ENCODE measurements at regions not wholly inside any gene's neighbourhood (a gene's known extent, or its start where the extent isn't known, plus 50 kb on each side); places are given as distances from the start of the nearest gene placed in this dataset.

- no peaks in the 10 kb centered on the region for H3K36me3 ChIP-seq (ENCODE audit: control insufficient read depth, insufficient read depth, low read length)
- BruUV-seq (replicated peaks), result no TSS peak
- intact Hi-C loops (cut with micrococcal nuclease; ENCODE audit: unreplicated experiment) (no loop called here), in situ Hi-C loops (cut with HindIII; ENCODE audit: low pct_unique_long_range_greater_than_20kb, low sequenced_read_pairs) (no loop called here)
- POLR2A ChIA-PET, result interaction anchor here (0.6 kb wide), 1 partner anchor 449 kb away, joined by 6 read pairs; no protein-coding TSS in a partner anchor
- CTCF ChIA-PET, result no interaction called here
- no peak for ATAC-seq
- H3K4me1 ChIP-seq (ENCODE audit: control insufficient read depth, insufficient read depth, low read length), result no peaks in the 10 kb centered on the region
- no peaks in the 10 kb centered on the region for H3K27me3 ChIP-seq (ENCODE audit: control insufficient read depth, insufficient read depth, low read length)
- no peaks in the 10 kb centered on the region for H3K9me3 ChIP-seq (ENCODE audit: control insufficient read depth, insufficient read depth, low read depth, low read length)
- no peak overlapping the region for H3K27ac ChIP-seq (ENCODE audit: low read length)
- no peak overlapping the region for H3K4me3 ChIP-seq (ENCODE audit: low read depth in 2 of 2, low read length in 2 of 2)
- TF ChIP-seq POLR2AphosphoS5 (IDR thresholded peaks at IDR 0.05; ENCODE audit: low read depth, low read length) (no peak), SIN3A (IDR thresholded peaks at IDR 0.05; ENCODE audit: borderline replicate concordance, insufficient read depth, low read depth, low read length) (no peak), TCF7L2 (IDR thresholded peaks at IDR 0.05; ENCODE audit: low read depth, low read length) (no peak), CTCF (IDR thresholded peaks at IDR 0.05) (no peak), REST (IDR thresholded peaks at IDR 0.05; ENCODE audit: insufficient read depth in 1 of 2, low read depth in 2 of 2, low read length in 1 of 2) (no peak)
- no peak for DNase-seq (ENCODE audit: low read depth, low spot score)
Measured at GRCh38 chr17:13784434-13785095, 182.8 kb upstream of the HS3ST3A1 start.

DNA sequence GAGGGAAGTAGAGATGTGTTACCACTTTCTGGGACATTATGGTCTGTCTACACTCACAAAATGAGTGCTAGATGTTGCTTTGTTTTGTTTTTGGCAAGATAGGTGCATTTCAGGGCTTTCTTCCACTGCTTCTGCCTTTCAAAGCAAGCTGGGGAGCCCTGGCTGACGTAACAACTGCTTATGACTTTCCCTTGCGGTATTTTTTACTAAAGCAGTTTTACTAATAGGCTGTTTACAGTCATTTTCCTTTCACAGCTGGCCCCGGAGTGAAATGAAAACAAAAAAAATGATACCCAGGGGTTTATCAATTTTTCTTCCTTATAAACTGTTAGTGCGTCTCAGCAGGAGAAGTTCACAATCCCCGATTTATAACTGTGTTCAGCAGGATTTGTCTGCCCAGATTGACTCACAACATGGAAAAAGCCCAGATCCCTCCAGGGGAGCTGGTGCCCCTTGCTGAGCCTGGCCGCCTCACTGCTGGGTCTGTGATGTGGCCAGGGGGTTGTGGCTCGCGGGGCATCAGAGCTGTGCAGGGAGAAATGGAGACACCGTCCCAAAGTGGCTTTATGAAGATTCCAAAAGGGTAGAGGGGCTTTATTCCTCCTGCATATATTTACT, 184.4 kb upstream of the HS3ST3A1 start:
- Histone ChIP-seq H3K36me3 (ENCODE audit: control insufficient read depth, insufficient read depth, low read length) (no peaks in the 10 kb centered on the region), H3K4me1 (ENCODE audit: control insufficient read depth, insufficient read depth, low read length) (no peaks in the 10 kb centered on the region), H3K4me3 (ENCODE audit: low read depth in 2 of 2, low read length in 2 of 2) (no peak overlapping the region), H3K9me3 (ENCODE audit: control insufficient read depth, insufficient read depth, low read depth, low read length) (no peaks in the 10 kb centered on the region), H3K27me3 (ENCODE audit: control insufficient read depth, insufficient read depth, low read length) (no peaks in the 10 kb centered on the region), H3K27ac (ENCODE audit: low read length) (no peak overlapping the region)
- ATAC-seq (no peak), DNase-seq (ENCODE audit: low read depth, low spot score) (no peak)
- ChIA-PET CTCF (no interaction called here), POLR2A (no interaction called here)
- intact Hi-C loops (cut with micrococcal nuclease; ENCODE audit: unreplicated experiment) (no loop called here), in situ Hi-C loops (cut with HindIII; ENCODE audit: low pct_unique_long_range_greater_than_20kb, low sequenced_read_pairs) (no loop called here)
- no TSS peak for BruUV-seq (replicated peaks)
- no peak for TF ChIP-seq CTCF (IDR thresholded peaks at IDR 0.05)
- TF ChIP-seq SIN3A (IDR thresholded peaks at IDR 0.05; ENCODE audit: borderline replicate concordance, insufficient read depth, low read depth, low read length), result no peak
- no peak for TF ChIP-seq REST (IDR thresholded peaks at IDR 0.05; ENCODE audit: insufficient read depth in 1 of 2, low read depth in 2 of 2, low read length in 1 of 2)
- no peak for TF ChIP-seq POLR2AphosphoS5 (IDR thresholded peaks at IDR 0.05; ENCODE audit: low read depth, low read length)
- no peak for TF ChIP-seq TCF7L2 (IDR thresholded peaks at IDR 0.05; ENCODE audit: low read depth, low read length)
